Chondrocyte (in vitro differentiated cells): ENCODE measurements at regions not wholly inside any gene's neighbourhood (a gene's known extent, or its start where the extent isn't known, plus 50 kb on each side); places are given as distances from the start of the nearest gene placed in this dataset. TPM values are rescaled to one million over a fixed set of nuclear protein-coding genes. Genes with fewer than 3 reads are reported as not detected.

Source experiments
- microRNA-seq: library from miRNA; unstranded; fragments of <30 nt; microRNA quantifications from one replicate; pipeline ENCODE4 v1.2.0, GENCODE V29; 2020; ENCODE audit warnings: borderline number of aligned reads

Small RNA genes in the stretch of these regions (microRNA-seq; reads per million reads assigned to microRNA genes)
- not detected for gene MIR3924
